Chondrocyte (in vitro differentiated cells): ENCODE measurements at regions not wholly inside any gene's neighbourhood (a gene's known extent, or its start where the extent isn't known, plus 50 kb on each side); places are given as distances from the start of the nearest gene placed in this dataset.

ENCODE experiments used
- DNase-seq: peaks from one replicate; pipeline ENCODE4 v3.0.0; 2021; ENCODE audit warnings: mixed read lengths, low spot score
- H3K27ac Mint-ChIP-seq: one replicate; pipeline ENCODE4 v1.8.0; 2021; ENCODE audit warnings: mild to moderate bottlenecking, moderate library complexity, mixed read lengths; ENCODE audit not compliant: unreplicated experiment
- H3K27me3 Mint-ChIP-seq: 2 replicates; pipeline ENCODE4 v1.8.0; 2021; ENCODE audit warnings: low read depth, mixed read lengths
- H3K36me3 Mint-ChIP-seq: 2 replicates; pipeline ENCODE4 v1.8.0; 2021; ENCODE audit warnings: low read depth, mixed read lengths
- H3K4me1 Mint-ChIP-seq: 2 replicates; pipeline ENCODE4 v1.8.0; 2021; ENCODE audit warnings: low read depth, mild to moderate bottlenecking, mixed read lengths
- H3K4me3 Mint-ChIP-seq: one replicate; pipeline ENCODE4 v1.8.0; 2021; ENCODE audit warnings: mild to moderate bottlenecking, moderate library complexity, mixed read lengths; ENCODE audit not compliant: unreplicated experiment
- H3K9me3 Mint-ChIP-seq: 2 replicates; pipeline ENCODE4 v1.8.0; 2021; ENCODE audit warnings: low read depth, mixed read lengths
- TF ChIP-seq, protein P1 (sequence below): fragments of 200-600 bp; sonication (generic); IDR thresholded peaks from 2 replicates; pipeline ENCODE4 v1.5.0; 2021; ENCODE audit warnings: antibody characterized with exemption, mild to moderate bottlenecking, moderate library complexity

DNA sequence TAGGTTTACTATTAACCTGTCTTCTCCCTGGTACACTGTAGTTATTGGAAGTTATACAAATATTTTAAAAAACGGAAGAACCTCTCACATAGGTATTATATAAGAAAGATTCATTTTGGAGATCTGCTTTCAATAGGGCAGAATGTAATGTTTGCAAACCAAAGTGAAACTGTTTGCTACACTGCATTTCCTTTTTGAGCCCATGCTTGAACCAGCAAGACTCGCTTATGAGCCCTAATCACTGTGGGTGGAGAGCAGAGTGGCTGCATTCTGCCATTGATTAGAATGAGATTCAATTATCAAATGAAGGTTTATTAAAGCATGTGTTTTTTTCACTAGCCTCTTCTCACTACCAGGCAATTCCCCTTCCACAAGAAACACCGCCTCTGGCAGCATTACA, 589.7 kb downstream of the CDH11 start:
- Mint-ChIP-seq H3K27me3 (no peaks in the 10 kb centered on the region), H3K4me3 (no peak overlapping the region), H3K27ac (no peak overlapping the region), H3K36me3 (no peaks in the 10 kb centered on the region), H3K9me3 (peaks cover 3% of the 10 kb centered on the region), H3K4me1 (no peaks in the 10 kb centered on the region)
- no peak for DNase-seq
- TF ChIP-seq, protein P1, sequence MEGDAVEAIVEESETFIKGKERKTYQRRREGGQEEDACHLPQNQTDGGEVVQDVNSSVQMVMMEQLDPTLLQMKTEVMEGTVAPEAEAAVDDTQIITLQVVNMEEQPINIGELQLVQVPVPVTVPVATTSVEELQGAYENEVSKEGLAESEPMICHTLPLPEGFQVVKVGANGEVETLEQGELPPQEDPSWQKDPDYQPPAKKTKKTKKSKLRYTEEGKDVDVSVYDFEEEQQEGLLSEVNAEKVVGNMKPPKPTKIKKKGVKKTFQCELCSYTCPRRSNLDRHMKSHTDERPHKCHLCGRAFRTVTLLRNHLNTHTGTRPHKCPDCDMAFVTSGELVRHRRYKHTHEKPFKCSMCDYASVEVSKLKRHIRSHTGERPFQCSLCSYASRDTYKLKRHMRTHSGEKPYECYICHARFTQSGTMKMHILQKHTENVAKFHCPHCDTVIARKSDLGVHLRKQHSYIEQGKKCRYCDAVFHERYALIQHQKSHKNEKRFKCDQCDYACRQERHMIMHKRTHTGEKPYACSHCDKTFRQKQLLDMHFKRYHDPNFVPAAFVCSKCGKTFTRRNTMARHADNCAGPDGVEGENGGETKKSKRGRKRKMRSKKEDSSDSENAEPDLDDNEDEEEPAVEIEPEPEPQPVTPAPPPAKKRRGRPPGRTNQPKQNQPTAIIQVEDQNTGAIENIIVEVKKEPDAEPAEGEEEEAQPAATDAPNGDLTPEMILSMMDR = no peak

DNA sequence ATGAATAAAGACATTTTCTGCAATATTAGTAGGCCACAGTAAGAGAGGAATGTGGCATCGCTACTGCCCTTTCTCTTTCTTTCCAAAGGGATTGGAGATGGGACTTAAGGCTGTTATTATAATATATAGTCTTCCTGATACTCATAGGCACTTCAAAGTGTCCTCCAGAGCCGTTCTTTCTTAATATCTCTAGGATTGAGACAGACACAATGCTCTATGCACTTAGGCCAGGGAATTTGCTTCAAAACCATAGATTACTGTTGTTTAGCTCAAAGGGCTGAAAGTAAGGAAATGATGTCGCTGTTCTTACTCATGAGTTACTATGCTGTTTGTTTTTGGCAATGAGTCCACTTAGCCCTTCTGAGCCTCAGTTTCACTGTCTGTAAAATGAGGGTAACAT, 590.5 kb downstream of the CDH11 start:
- Mint-ChIP-seq H3K4me3 (no peak overlapping the region), H3K4me1 (no peaks in the 10 kb centered on the region), H3K27ac (no peak overlapping the region), H3K36me3 (no peaks in the 10 kb centered on the region), H3K27me3 (no peaks in the 10 kb centered on the region), H3K9me3 (peaks cover 3% of the 10 kb centered on the region)
- TF ChIP-seq, protein P1 = no peak
- no peak for DNase-seq

DNA sequence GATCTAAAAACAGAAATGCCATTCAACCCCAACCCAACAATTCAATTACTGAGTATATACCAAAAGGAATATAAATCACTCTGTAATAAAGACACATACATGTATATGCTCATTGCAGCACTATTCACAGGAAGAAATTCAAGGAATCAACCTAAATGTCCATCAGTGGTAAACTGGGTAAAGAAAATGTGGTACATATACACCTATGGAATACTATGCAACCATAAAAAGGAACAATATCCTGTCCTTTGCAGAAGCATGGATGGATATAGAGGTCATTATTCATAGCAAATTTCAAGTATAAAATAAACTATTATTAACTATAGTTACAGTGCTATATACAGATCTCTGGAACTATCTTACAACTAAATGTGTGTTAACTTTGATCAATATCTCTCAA, 599.3 kb downstream of the CDH11 start:
- no peaks in the 10 kb centered on the region for H3K36me3 Mint-ChIP-seq
- TF ChIP-seq, protein P1 = no peak
- no peak for DNase-seq
- no peaks in the 10 kb centered on the region for H3K9me3 Mint-ChIP-seq
- no peak overlapping the region for H3K27ac Mint-ChIP-seq
- H3K4me3 Mint-ChIP-seq = no peak overlapping the region
- H3K4me1 Mint-ChIP-seq = no peaks in the 10 kb centered on the region
- H3K27me3 Mint-ChIP-seq = no peaks in the 10 kb centered on the region

DNA sequence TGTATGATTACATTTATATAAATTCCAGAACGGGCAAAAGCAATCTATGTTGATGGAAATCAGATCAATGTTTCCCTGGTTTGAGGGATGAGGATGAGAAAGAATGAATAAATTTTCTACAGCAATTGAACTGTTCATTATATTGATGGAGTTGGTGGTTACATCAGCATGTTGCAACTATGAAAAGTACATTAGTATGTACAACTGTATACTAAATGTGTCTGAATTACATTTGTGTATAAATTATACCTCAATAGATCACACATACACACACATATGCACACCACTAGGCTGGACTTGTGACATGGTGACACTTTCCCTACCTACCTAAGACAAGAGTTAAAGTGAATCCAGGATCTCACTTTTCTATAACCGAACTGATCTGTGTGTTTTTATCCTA, 608.0 kb downstream of the CDH11 start:
- no peak overlapping the region for H3K4me3 Mint-ChIP-seq
- H3K4me1 Mint-ChIP-seq = no peaks in the 10 kb centered on the region
- H3K9me3 Mint-ChIP-seq = peaks cover 3% of the 10 kb centered on the region
- H3K27ac Mint-ChIP-seq = no peak overlapping the region
- no peaks in the 10 kb centered on the region for H3K36me3 Mint-ChIP-seq
- no peak for DNase-seq
- H3K27me3 Mint-ChIP-seq = no peaks in the 10 kb centered on the region
- TF ChIP-seq, protein P1 = no peak

DNA sequence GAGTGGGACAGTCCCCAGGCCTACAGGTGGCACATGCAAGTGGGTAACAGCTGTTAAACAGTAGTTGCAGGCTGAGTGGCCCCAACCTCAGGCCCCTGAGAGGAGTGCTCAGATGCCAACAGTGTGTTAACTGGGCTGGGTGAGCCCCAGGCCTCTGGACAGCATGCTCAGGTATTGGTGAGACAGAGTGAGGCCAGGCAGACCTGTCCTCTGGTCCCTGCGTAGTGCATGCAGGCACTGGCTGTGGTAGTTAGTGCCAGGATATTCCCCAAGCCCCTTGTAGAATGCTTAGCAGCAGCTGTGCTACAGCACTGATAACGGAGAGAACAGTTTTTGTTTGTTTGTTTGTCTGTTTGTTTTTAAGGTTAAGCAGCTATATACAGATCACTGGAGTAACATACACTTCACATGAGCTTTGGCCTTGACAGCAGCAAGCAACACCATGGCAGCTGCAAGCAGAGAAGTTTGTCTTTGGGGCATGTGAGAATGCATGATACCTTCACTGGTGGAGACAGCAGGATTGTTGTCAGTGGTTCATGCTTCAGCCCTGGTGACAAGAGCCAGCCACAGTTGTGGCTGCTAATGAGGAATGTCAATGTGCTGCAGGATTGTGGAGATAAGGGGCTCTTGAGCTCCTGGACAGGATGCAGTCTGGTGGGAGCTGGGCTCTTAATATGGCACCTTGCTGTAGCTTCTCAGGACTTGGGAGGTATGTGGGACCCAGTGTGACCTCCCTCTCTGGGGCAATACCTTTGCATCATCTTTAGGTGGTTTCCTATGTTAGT, 614.4 kb downstream of the CDH11 start:
- Mint-ChIP-seq H3K27ac (no peak overlapping the region), H3K4me3 (no peak overlapping the region)

More for the DNA sequence above, 614.4 kb downstream of the CDH11 start:
- H3K36me3 Mint-ChIP-seq = peaks cover 6% of the 10 kb centered on the region
- no peaks in the 10 kb centered on the region for H3K27me3 Mint-ChIP-seq
- DNase-seq = peak; percentile 71
- peaks cover 13% of the 10 kb centered on the region for H3K9me3 Mint-ChIP-seq
- TF ChIP-seq, protein P1 = no peak
- peaks cover 4% of the 10 kb centered on the region for H3K4me1 Mint-ChIP-seq
